BJ (cell line): ENCODE measurements at regions not wholly inside any gene's neighbourhood (a gene's known extent, or its start where the extent isn't known, plus 50 kb on each side); places are given as distances from the start of the nearest gene placed in this dataset.
"Not testable (repeated sequence)": the region's sequence is repeated elsewhere in the genome, so short reads cannot be mapped to it uniquely, and the experiment has no call there.

Experiments used
- CTCF ChIA-PET: fragments of 350-600 bp; formaldehyde crosslinking; extraction: SDS; loops from one replicate; lab custom pipeline; 2021; ENCODE audit warnings: antibody characterized with exemption, inconsistent platforms; lab: Yijun Ruan, JAX
- POLR2A ChIA-PET: fragments of 300-600 bp; sonication (Branson Sonifier 250); formaldehyde crosslinking; extraction: SDS; loops from one replicate; lab custom pipeline; 2021; ENCODE audit warnings: antibody characterized with exemption; lab: Charles Lee
- DNase-seq: peaks from one replicate; pipeline ENCODE4 v3.0.0-alpha.2; 2011; ENCODE audit warnings: low read depth
- H3K27me3 ChIP-seq: 2 replicates; pipeline ENCODE4 v1.6.0; 2011; ENCODE audit warnings: low read length; ENCODE audit not compliant: control insufficient read depth, insufficient read depth
- H3K36me3 ChIP-seq: 2 replicates; pipeline ENCODE4 v1.5.1; 2011; ENCODE audit warnings: low read length; ENCODE audit not compliant: control insufficient read depth, insufficient read depth
- H3K4me3 ChIP-seq: 2 replicates; pipeline ENCODE4 v1.5.1; 2011; ENCODE audit warnings: low read depth, mild to moderate bottlenecking, control low read depth, low read length
- TF ChIP-seq, protein P1 (sequence below): IDR thresholded peaks from 2 replicates; pipeline ENCODE4 v1.5.1; 2011; ENCODE audit warnings: low read depth, mild to moderate bottlenecking, control low read depth, inconsistent platforms, low read length, moderate library complexity; ENCODE audit not compliant: insufficient read depth

DNA sequence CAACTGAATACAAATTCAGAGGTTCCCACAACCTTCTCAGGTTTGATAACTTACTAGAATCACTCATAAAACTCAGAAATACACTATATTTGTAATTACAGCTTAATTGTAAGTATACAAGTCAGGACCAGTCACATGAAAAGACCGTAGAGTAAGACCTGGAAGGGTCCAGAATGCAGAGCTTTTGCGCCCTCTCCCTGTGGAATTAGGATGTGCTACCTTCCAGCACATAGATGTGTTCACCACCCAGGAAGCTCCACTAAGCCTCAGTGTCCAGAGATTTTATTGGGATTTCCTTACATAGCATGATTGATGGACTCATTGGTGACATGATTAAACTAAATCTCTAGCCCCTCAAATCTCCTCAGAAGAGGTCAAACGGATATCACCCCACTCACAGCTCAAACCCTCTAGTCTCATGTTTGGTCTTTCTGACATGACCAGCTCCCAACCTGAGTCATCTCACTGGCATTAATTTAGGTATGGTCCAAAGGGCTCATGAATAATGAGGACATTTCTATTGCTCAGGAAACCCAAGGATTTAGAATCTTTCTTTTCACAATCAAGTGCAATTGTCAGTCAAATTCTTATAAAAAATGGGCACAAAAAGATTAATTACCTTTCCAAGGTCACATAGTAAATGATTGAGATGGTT, 77.2 kb upstream of the UBASH3B start:
- H3K36me3 ChIP-seq = no peaks in the 10 kb centered on the region
- POLR2A ChIA-PET = no interaction called here
- no peaks in the 10 kb centered on the region for H3K27me3 ChIP-seq
- no peak overlapping the region for H3K4me3 ChIP-seq
- TF ChIP-seq, protein P1, sequence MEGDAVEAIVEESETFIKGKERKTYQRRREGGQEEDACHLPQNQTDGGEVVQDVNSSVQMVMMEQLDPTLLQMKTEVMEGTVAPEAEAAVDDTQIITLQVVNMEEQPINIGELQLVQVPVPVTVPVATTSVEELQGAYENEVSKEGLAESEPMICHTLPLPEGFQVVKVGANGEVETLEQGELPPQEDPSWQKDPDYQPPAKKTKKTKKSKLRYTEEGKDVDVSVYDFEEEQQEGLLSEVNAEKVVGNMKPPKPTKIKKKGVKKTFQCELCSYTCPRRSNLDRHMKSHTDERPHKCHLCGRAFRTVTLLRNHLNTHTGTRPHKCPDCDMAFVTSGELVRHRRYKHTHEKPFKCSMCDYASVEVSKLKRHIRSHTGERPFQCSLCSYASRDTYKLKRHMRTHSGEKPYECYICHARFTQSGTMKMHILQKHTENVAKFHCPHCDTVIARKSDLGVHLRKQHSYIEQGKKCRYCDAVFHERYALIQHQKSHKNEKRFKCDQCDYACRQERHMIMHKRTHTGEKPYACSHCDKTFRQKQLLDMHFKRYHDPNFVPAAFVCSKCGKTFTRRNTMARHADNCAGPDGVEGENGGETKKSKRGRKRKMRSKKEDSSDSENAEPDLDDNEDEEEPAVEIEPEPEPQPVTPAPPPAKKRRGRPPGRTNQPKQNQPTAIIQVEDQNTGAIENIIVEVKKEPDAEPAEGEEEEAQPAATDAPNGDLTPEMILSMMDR = peak; percentile 37; the same call in 1 of the 2 replicates
- CTCF ChIA-PET = interaction anchor here (1.1 to 5.3 kb wide), 5 partner anchors 21 to 444 kb away, joined by 4 to 49 read pairs (median 5); no protein-coding TSS in a partner anchor
- no peak for DNase-seq

DNA sequence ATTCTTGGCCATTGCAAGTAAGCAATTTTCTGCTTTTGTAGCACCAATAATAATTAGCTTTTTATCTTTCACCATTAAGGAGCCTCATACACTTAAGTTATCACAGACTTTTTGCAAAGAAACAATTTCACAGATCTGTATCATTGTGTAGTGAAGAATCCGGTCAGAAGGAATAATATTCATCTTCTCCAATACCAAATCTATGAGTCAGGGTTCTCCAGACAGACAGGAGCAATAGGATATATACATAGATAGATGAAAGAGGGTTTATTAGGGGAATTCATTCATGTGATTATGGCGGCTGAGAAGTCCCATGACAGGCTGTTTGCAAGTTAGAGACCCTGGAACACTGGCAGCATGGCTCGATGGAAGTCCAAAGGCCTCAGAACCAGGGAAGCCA, 82.9 kb upstream of the UBASH3B start:
- Histone ChIP-seq H3K4me3 (no peak overlapping the region), H3K36me3 (no peaks in the 10 kb centered on the region), H3K27me3 (no peaks in the 10 kb centered on the region)
- CTCF ChIA-PET = interaction anchor here (3.4 kb wide), 1 partner anchor 7 kb away, joined by 21 read pairs; no protein-coding TSS in a partner anchor
- TF ChIP-seq, protein P1 = no peak
- DNase-seq = no peak
- POLR2A ChIA-PET = no interaction called here

DNA sequence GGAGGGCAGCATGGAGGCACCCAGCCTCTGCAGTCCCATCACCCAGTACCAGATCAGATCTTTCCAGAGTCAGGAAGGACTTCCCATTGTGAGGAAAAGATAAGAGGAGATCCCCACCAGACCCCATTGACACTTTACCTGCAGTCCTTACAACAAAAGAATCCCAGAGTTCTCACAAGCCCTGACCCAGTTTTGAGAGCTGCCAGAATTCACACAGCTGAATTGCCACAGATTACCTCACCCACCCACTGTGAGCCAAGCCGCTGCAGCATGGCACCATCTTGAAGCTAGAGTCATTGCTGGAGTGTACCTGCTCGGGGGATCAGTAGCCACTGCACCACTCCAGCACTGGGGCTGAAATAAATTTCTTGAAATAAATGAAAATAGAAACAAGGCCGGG, 91.8 kb upstream of the UBASH3B start:
- CTCF ChIA-PET = interaction anchor here (1.5 kb wide), 1 partner anchor 17 kb away, joined by 6 read pairs; no protein-coding TSS in a partner anchor
- POLR2A ChIA-PET = no interaction called here
- H3K36me3 ChIP-seq = no peaks in the 10 kb centered on the region
- TF ChIP-seq, protein P1 = no peak
- no peak for DNase-seq
- H3K27me3 ChIP-seq = no peaks in the 10 kb centered on the region
- no peak overlapping the region for H3K4me3 ChIP-seq

DNA sequence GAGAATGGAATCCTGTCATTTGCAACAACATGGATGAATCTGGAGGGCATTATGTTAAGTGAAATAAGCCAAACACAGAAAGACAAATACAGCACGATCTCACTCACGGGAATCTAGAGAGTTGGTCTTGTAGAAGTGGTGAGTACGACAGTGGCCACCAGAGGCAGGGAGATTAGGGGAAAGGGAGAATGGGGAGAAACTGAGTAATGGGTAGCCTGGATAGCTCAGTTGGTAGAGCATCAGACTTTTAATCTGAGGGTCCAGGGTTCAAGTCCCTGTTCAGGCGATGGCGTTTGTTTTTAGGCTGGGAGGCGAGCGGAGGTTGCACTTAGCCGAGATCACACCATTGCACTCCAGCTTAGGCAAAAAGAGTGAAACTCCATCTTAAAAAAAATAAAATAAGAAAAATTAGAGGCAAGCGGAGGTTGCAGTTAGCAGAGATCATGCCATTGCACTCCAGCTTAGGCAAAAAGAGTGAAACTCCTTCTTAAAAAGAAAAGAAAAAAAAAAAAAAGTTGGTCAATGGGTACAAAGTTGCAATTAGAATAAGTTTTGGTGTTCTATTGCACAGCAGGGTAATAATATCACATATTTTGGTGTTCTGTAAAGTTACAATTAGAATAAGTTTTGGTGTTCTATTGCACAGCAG, 95.7 kb upstream of the UBASH3B start:
- POLR2A ChIA-PET = no interaction called here
- no peak for DNase-seq
- no peaks in the 10 kb centered on the region for H3K27me3 ChIP-seq
- no peak overlapping the region for H3K4me3 ChIP-seq
- CTCF ChIA-PET = no interaction called here
- H3K36me3 ChIP-seq = no peaks in the 10 kb centered on the region
- TF ChIP-seq, protein P1 = no peak

DNA sequence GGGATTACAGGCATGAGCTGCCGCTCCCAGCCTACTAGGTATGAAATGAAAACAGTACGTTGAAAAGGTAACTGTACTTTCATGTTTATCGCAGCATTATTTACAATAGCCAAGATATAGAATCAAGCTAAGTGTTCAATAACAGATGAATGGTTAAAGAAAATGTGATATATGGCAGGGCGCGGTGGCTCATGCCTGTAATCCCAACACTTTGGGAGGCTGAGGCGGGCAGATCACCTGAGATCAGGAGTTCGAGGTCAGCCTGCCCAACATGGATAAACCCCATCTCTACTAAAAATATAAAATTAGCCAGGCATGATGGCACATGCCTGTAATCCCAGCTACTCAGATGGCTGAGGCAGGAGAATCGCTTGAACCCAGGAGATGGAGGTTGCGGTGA, 96.3 kb upstream of the UBASH3B start:
- H3K27me3 ChIP-seq, H3K36me3 ChIP-seq, H3K4me3 ChIP-seq, DNase-seq, POLR2A ChIA-PET, CTCF ChIA-PET: not testable (repeated sequence)

DNA sequence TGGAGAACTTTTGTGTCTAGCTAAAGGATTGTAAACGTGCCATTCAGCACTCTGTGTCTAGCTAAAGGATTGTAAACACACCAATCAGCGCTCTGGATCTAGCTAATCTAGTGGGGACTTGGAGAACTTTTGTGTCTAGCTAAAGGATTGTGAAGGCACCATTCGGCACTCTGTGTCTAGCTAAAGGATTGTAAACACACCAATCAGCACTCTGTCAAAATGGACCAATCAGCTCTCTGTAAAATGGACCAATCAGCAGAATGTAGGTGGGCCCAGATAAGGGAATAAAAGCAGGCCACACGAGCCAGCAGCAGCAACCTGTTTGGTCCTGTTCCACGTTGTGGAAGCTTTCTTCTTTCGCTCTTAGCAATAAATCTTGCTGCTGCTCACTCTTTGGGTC, 98.4 kb upstream of the UBASH3B start:
- H3K4me3 ChIP-seq, POLR2A ChIA-PET, H3K36me3 ChIP-seq, H3K27me3 ChIP-seq, DNase-seq: not testable (repeated sequence)
- CTCF ChIA-PET = interaction anchor here (0.6 to 1.5 kb wide), 5 partner anchors 10 to 660 kb away, joined by 3 to 4 read pairs (median 3); no protein-coding TSS in a partner anchor
